ENCODE measurements at regions not wholly inside any gene's neighbourhood (a gene's known extent, or its start where the extent isn't known, plus 50 kb on each side); places are given as distances from the start of the nearest gene placed in this dataset.

DNA sequence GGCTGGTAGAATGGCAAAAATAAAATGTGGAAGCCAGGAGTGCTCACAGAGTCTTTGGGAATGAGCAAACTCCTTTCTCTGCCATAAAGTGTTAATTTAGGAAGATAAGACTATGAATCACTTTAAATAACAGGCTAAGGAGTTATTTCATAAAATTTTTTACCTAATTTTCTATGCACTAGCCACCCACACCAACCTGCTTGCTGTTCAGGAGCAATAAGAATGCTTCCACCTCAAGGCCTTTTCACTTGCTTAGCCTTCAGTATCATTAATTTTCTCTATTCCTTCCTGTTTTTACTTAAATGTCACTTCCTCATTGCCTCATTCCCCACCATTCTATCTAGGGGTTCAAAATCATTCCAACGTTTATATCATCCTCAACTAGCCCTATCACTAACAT lies 326.8 kb downstream of the CCER1 start:
- H3K36me3 ChIP-seq, result no peaks in the 10 kb centered on the region
- 63 to 90% methylated on average over 1 of the region's 1 CpG for WGBS, 2 donors
- DNase-seq, result no peak
- peaks cover 0 to 2% (median 0%) of the 10 kb centered on the region in 3 donors for H3K9me3 ChIP-seq
- no peaks in the 10 kb centered on the region for H3K27me3 ChIP-seq
- intact Hi-C loops (cut with DNase I), result no loop called here
- no peak overlapping the region for H3K27ac ChIP-seq
- TF ChIP-seq, protein P1, sequence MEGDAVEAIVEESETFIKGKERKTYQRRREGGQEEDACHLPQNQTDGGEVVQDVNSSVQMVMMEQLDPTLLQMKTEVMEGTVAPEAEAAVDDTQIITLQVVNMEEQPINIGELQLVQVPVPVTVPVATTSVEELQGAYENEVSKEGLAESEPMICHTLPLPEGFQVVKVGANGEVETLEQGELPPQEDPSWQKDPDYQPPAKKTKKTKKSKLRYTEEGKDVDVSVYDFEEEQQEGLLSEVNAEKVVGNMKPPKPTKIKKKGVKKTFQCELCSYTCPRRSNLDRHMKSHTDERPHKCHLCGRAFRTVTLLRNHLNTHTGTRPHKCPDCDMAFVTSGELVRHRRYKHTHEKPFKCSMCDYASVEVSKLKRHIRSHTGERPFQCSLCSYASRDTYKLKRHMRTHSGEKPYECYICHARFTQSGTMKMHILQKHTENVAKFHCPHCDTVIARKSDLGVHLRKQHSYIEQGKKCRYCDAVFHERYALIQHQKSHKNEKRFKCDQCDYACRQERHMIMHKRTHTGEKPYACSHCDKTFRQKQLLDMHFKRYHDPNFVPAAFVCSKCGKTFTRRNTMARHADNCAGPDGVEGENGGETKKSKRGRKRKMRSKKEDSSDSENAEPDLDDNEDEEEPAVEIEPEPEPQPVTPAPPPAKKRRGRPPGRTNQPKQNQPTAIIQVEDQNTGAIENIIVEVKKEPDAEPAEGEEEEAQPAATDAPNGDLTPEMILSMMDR (IDR thresholded peaks at IDR 0.05), result no peak
- TF ChIP-seq POLR2A (IDR thresholded peaks at IDR 0.05), result no peak
- H3K4me1 ChIP-seq, result no peaks in the 10 kb centered on the region
- H3K4me3 ChIP-seq, result no peak overlapping the region

DNA sequence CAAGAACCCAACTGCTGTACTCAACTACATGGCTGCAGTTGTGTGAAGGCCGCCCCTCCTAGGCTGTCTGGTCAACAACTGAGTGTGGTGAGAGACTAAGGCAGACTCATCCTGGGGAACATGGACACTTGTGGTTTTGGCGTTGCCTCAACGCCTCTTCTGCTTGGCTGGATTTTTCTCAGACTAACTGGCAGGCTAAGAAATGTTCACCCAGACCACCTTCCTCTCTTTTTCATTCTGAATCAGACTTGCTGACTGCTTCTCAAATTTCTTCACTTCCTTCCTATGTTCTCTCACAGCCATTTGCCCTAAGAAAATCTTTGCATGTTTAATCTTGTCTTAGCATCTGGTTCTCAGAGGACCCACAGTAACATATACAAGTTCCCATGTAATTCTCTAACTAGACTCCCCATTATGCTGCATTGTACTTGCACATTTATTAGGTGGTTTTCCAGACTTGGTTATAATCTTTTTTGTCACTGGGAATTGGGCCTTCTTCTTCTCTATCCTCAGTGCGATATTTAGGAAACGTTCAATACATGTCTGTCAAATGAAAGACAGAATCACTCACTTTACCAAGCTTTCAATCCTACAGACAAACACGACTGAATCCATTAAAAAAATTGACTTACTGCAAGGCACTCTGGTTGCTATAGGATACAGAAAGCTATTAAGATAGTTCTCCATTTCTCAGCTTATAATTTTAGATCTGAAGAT lies 327.6 kb downstream of the CCER1 start:
- H3K4me1 ChIP-seq, result no peaks in the 10 kb centered on the region
- no peak overlapping the region for H3K4me3 ChIP-seq
- intact Hi-C loops (cut with DNase I), result no loop called here
- no peaks in the 10 kb centered on the region for H3K9me3 ChIP-seq
- TF ChIP-seq POLR2A (IDR thresholded peaks at IDR 0.05), result no peak
- TF ChIP-seq, protein P1 (IDR thresholded peaks at IDR 0.05), result no peak
- H3K27ac ChIP-seq, result no peak overlapping the region
- WGBS, 2 donors, result 73 to 82% methylated on average over 6 of the region's 6 CpGs
- no peaks in the 10 kb centered on the region for H3K27me3 ChIP-seq
- no peak for DNase-seq
- H3K36me3 ChIP-seq, result no peaks in the 10 kb centered on the region

DNA sequence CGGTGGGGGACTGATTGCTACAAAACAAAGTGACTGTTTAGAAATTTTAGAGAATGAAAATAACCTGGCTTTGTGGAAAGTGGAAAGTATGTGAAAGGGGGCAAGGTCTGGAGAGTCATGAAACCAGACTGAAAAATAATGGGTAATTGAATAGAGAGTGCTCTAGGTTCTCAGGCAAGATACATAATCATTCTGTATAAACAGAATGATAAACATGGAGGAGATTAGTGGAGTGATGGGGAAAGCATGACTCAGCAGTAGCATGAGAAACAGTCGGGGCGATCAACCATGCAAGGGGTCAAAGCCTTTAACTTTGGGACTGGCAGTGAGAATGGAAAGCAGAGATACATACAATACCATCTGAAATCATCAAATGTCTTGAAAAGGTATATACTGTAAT lies 332.5 kb downstream of the CCER1 start:
- Histone ChIP-seq H3K27ac (no peak overlapping the region), H3K4me3 (no peak overlapping the region), H3K27me3 (no peaks in the 10 kb centered on the region), H3K9me3 (no peaks in the 10 kb centered on the region), H3K4me1 (peaks cover 0 to 9% (median 0%) of the 10 kb centered on the region in 3 donors), H3K36me3 (no peaks in the 10 kb centered on the region)
- no peak for DNase-seq
- WGBS, 2 donors, result 68 to 81% methylated on average over 3 of the region's 3 CpGs
- intact Hi-C loops (cut with DNase I), result no loop called here
- TF ChIP-seq, protein P1 (IDR thresholded peaks at IDR 0.05), result no peak
- TF ChIP-seq POLR2A (IDR thresholded peaks at IDR 0.05), result no peak

DNA sequence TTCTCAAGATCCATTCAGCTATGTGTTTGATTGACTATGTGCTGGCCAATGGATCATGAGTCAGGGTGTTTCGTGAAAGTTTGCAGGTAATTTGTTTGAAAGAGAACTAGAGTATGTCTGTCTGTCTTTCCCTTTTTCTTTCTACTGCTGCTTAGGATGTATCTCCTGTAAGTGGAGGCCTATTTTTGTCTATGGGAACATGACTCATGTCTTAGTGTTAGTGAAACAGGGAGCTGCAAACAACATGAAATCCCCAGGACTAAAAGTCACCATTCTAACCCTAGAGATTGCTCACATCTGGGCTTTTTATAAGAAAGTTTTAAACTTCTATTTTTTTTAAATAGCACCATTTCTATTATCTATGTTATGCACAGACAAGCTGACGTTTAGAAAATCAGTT lies 333.0 kb downstream of the CCER1 start:
- H3K4me1 ChIP-seq, result peaks cover 0 to 9% (median 0%) of the 10 kb centered on the region in 3 donors
- no peaks in the 10 kb centered on the region for H3K9me3 ChIP-seq
- TF ChIP-seq, protein P1 (IDR thresholded peaks at IDR 0.05), result no peak
- no peak for TF ChIP-seq POLR2A (IDR thresholded peaks at IDR 0.05)
- H3K27me3 ChIP-seq, result no peaks in the 10 kb centered on the region
- DNase-seq, result no peak
- 66 to 73% methylated on average over 2 of the region's 2 CpGs for WGBS, 2 donors
- no peak overlapping the region for H3K27ac ChIP-seq
- intact Hi-C loops (cut with DNase I), result no loop called here
- no peaks in the 10 kb centered on the region for H3K36me3 ChIP-seq
- no peak overlapping the region for H3K4me3 ChIP-seq

DNA sequence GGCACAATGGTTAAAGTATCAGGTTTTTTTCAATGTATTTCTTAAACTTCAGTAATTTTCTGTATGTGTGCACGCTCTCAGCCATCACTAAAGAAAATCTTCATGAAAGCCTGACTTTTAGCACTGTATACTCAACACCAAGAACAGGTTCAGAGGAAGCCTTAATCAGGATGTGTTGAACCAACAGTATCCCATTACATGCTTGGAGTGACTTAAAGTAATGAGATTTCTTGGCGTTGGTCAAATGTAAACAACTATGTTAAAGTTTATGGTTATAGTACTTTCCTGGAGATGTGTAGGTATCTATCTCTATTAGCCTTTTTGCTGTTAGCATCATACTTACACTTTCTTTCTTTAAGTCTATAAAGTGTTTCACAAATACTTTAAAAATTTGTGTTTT lies 335.0 kb downstream of the CCER1 start:
- Histone ChIP-seq H3K9me3 (no peaks in the 10 kb centered on the region), H3K27me3 (no peaks in the 10 kb centered on the region), H3K4me3 (no peak overlapping the region), H3K36me3 (no peaks in the 10 kb centered on the region), H3K4me1 (peaks cover 0 to 9% (median 0%) of the 10 kb centered on the region in 3 donors), H3K27ac (no peak overlapping the region)
- 63 to 75% methylated on average over 2 of the region's 2 CpGs for WGBS, 2 donors
- TF ChIP-seq POLR2A (IDR thresholded peaks at IDR 0.05), result no peak
- TF ChIP-seq, protein P1 (IDR thresholded peaks at IDR 0.05), result no peak
- intact Hi-C loops (cut with DNase I), result no loop called here
- DNase-seq, result no peak
